Body of pancreas (tissue), 4 donors: ENCODE measurements at regions not wholly inside any gene's neighbourhood (a gene's known extent, or its start where the extent isn't known, plus 50 kb on each side); places are given as distances from the start of the nearest gene placed in this dataset.

ENCODE experiments used
- POLR2A ChIP-seq, 3 donors: fragments of 450-650 bp; IDR thresholded peaks; one replicate each; pipeline ENCODE4 v1.6.1; 2016; ENCODE audit warnings: antibody characterized with exemption in 3 of 3, mild to moderate bottlenecking in 2 of 3
- TF ChIP-seq, protein P1 (sequence below), 7 experiments: fragments of 450-650 bp in 4 of 7; fragments of 200-600 bp in 3 of 7; sonication (generic) in 3 of 7; IDR thresholded peaks; one replicate each; pipeline ENCODE4 v1.5.1; 2016 to 2019; ENCODE audit warnings: antibody characterized with exemption in 7 of 7

DNA sequence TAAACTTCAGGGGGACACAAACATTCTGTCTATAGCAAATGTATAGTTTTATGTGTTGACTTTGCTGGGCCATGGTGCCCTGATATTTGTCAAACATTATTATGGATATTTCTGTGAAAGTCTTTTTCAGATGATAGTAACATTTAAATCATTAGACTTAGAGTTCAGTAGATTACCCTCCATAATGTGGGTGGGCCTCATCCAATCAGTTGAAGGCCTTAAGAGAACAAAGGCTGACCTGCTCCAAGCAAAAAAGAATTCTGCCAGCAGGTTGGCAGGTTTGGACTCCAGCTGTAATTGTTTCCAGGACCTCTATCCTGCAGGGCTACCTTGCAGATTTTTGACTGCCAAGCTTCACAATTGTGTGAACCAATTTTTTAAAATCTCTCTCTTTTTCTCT lies 1250.9 kb downstream of the ROBO1 start:
- no peak for TF ChIP-seq POLR2A (IDR thresholded peaks at IDR 0.05)
- TF ChIP-seq, protein P1, sequence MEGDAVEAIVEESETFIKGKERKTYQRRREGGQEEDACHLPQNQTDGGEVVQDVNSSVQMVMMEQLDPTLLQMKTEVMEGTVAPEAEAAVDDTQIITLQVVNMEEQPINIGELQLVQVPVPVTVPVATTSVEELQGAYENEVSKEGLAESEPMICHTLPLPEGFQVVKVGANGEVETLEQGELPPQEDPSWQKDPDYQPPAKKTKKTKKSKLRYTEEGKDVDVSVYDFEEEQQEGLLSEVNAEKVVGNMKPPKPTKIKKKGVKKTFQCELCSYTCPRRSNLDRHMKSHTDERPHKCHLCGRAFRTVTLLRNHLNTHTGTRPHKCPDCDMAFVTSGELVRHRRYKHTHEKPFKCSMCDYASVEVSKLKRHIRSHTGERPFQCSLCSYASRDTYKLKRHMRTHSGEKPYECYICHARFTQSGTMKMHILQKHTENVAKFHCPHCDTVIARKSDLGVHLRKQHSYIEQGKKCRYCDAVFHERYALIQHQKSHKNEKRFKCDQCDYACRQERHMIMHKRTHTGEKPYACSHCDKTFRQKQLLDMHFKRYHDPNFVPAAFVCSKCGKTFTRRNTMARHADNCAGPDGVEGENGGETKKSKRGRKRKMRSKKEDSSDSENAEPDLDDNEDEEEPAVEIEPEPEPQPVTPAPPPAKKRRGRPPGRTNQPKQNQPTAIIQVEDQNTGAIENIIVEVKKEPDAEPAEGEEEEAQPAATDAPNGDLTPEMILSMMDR (IDR thresholded peaks at IDR 0.05), result no peak
